SK-N-DZ (cell line): ENCODE measurements at regions not wholly inside any gene's neighbourhood (a gene's known extent, or its start where the extent isn't known, plus 50 kb on each side); places are given as distances from the start of the nearest gene placed in this dataset.

ENCODE experiments used
- DNase-seq: peaks from one replicate; pipeline ENCODE4 v3.0.0-alpha.2; 2015; ENCODE audit warnings: low spot score

- DNase-seq: no peak
These were observed 153.7 kb downstream of the KLF6 start for GRCh38 chr10:3631291-3631690.

- no peak for DNase-seq
These were observed 158.9 kb downstream of the KLF6 start for GRCh38 chr10:3625959-3626751.

GRCh38 chr10:3624367-3624766 lies 160.6 kb downstream of the KLF6 start:
- DNase-seq: no peak

GRCh38 chr10:3623746-3624145 lies 161.3 kb downstream of the KLF6 start:
- DNase-seq: no peak

GRCh38 chr10:3622845-3623621 lies 162.0 kb downstream of the KLF6 start:
- DNase-seq: no peak

- DNase-seq: no peak
These were observed 162.6 kb downstream of the KLF6 start for GRCh38 chr10:3622427-3622826.

- DNase-seq: no peak
These were observed 164.2 kb downstream of the KLF6 start for GRCh38 chr10:3620818-3621217.

GRCh38 chr10:3619241-3619640 lies 165.8 kb downstream of the KLF6 start:
- DNase-seq: no peak

GRCh38 chr10:3616880-3617279 lies 168.1 kb downstream of the KLF6 start:
- no peak for DNase-seq

- no peak for DNase-seq
These were observed 171.7 kb downstream of the KLF6 start for GRCh38 chr10:3613318-3613717.

- DNase-seq: no peak
These were observed 172.6 kb downstream of the KLF6 start for GRCh38 chr10:3612183-3613001.

- no peak for DNase-seq
These were observed 178.7 kb downstream of the KLF6 start for GRCh38 chr10:3606309-3606708.

GRCh38 chr10:3605882-3606281 lies 179.1 kb downstream of the KLF6 start:
- no peak for DNase-seq

GRCh38 chr10:3595736-3596135 lies 189.3 kb downstream of the KLF6 start:
- no peak for DNase-seq

GRCh38 chr10:3593611-3594010 lies 191.4 kb downstream of the KLF6 start:
- DNase-seq: no peak

GRCh38 chr10:3592424-3592823 lies 192.6 kb downstream of the KLF6 start:
- no peak for DNase-seq

GRCh38 chr10:3588816-3589215 lies 196.2 kb downstream of the KLF6 start:
- no peak for DNase-seq

- no peak for DNase-seq
These were observed 196.7 kb downstream of the KLF6 start for GRCh38 chr10:3588346-3588745.

GRCh38 chr10:3584926-3585784 lies 199.9 kb downstream of the KLF6 start:
- DNase-seq: no peak

GRCh38 chr10:3580565-3580964 lies 204.4 kb downstream of the KLF6 start:
- no peak for DNase-seq

- DNase-seq: no peak
These were observed 205.2 kb downstream of the KLF6 start for GRCh38 chr10:3579845-3580244.
